ENCODE measurements at regions not wholly inside any gene's neighbourhood (a gene's known extent, or its start where the extent isn't known, plus 50 kb on each side); places are given as distances from the start of the nearest gene placed in this dataset.
"Not testable (repeated sequence)": the region's sequence is repeated elsewhere in the genome, so short reads cannot be mapped to it uniquely, and the experiment has no call there.

DNA sequence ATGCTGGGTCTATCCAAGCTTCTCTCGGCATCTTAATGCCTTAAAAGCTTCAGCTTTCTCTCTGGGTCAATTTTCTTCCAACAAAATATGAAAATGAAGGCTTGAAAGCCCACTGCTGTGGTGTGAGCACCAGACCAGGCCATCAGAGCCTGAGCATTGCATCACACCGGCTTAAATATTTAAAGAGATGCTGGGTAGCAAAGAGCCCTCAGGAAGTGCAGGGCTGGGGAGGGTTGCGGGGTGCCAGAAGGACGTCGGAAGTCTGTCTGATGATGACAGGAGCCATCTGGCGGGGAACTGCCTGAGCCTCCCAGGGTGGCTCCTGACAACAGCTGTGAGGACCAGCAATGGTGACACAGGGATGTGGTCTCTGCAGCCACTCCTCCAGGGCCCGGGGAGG, 185.5 kb downstream of the OLFM1 start:
- DNase-seq (ENCODE audit: low read depth in 2 of 2), result no peak

GRCh38 chr9:135275163-135275562, 187.7 kb downstream of the OLFM1 start:
- no peak for DNase-seq (ENCODE audit: low read depth in 2 of 2)

- no peak for DNase-seq (ENCODE audit: low read depth in 2 of 2)
Measured at GRCh38 chr9:135275571-135276289, 188.3 kb downstream of the OLFM1 start.

DNA sequence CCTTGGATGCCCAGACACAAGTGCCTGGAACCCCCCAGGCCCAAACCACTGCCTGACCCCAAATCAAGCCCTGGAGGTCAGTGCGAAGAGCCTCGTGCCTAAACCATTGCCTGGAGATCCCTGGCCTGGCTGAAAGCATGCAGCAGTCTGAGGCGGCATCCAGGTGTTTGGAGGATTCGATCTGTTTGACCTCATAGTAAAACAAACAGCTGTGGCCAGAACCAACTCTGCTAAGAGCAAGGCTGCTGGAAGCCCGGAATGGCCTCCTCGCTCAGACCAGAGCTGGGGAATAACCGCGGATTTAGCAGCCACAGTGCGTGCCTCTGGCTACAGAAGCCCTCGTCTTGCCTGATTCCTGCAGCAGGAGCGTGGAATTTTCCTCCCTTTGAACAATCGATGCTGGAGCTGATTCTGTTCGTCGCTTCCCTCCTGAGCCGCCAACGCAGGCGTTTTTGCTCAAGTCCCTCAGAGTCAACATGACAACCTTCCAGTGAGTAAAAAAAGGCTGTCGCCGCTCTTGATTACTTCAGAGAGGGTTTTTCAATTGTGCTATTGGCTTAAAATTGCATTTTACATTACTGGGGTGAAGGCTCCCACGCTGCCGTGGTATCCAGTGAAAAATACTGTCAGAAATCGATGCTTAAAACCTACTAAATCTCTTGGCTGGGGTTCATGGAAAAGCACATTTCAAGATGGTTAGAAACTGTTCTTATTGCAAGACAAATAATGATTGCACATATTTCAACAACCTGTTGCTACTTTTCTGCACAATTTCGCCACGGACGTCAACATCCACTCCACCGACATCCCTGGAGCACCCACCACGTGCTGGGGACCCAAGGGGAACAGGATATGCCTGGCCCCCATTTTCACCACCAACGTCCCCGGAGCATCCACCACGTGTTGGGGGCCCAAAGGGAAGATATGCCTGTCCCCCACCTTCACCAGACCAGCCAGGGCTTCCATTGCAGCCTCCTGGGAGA, 190.0 kb downstream of the OLFM1 start:
- no peak for DNase-seq (ENCODE audit: low read depth in 2 of 2)

DNA sequence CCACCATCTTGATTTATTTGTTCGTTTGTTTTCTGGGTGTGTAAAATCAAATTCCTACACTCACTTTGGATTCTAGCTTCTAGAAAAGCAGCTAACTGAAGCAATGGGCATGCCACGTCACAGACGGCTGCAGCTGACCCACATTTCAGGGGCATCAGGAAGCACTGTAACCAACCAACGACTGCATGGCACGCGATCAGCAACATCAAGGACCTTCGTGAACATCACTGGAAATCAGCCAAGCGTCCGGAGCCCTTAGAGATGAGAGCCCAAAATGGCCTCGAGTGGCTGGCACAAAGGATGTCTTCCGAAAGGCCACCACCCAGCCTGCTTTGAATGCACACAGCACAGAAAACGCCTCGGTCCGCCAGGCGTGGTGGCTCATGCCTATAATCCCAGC, 191.1 kb downstream of the OLFM1 start:
- no peak for DNase-seq (ENCODE audit: low read depth in 2 of 2)

- no peak for DNase-seq (ENCODE audit: low read depth in 2 of 2)
Measured at GRCh38 chr9:135279385-135279784, 191.9 kb downstream of the OLFM1 start.

GRCh38 chr9:135279834-135280393, 192.4 kb downstream of the OLFM1 start:
- no peak for DNase-seq (ENCODE audit: low read depth in 2 of 2)

DNA sequence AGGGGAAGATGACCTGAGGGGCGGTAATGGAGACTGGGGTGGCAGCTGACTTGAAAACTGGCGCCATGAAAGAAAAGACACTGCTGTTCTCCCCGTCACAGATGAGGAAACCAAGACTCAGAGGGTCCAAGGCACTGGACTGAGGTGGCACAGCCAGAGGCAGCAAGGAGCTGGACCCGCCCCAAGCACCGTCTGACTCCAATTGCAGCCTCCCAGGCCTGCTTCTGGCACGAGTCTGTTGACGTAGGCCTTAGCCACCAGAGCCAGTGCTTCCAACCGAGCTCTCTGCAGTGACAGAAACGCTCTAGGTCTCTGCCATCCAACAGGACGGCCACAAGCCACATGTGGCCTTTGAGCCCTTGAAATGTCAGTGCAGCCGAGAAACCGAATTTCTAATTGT, 193.2 kb downstream of the OLFM1 start:
- no peak for DNase-seq (ENCODE audit: low read depth in 2 of 2)

DNA sequence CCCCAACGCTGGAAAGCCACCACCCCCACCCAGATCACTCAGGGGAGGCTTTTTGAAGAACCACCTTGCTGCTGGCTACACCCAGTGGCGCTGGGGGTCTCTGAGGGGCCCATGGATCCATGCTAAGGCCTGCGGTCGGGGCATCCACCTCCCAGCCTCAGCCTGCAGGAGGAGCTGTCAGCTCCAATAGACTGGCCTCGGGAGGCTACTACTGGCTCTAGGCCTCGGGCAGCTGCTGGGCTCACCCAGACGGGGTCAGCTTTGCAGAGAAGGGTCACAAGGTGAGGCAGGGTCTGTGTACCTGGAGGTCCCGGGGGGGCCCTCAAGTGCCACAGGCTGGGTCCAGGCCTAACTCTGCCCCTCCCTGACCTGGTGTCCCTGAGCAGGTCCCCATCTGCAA, 193.7 kb downstream of the OLFM1 start:
- DNase-seq (ENCODE audit: low read depth in 2 of 2), result no peak

DNA sequence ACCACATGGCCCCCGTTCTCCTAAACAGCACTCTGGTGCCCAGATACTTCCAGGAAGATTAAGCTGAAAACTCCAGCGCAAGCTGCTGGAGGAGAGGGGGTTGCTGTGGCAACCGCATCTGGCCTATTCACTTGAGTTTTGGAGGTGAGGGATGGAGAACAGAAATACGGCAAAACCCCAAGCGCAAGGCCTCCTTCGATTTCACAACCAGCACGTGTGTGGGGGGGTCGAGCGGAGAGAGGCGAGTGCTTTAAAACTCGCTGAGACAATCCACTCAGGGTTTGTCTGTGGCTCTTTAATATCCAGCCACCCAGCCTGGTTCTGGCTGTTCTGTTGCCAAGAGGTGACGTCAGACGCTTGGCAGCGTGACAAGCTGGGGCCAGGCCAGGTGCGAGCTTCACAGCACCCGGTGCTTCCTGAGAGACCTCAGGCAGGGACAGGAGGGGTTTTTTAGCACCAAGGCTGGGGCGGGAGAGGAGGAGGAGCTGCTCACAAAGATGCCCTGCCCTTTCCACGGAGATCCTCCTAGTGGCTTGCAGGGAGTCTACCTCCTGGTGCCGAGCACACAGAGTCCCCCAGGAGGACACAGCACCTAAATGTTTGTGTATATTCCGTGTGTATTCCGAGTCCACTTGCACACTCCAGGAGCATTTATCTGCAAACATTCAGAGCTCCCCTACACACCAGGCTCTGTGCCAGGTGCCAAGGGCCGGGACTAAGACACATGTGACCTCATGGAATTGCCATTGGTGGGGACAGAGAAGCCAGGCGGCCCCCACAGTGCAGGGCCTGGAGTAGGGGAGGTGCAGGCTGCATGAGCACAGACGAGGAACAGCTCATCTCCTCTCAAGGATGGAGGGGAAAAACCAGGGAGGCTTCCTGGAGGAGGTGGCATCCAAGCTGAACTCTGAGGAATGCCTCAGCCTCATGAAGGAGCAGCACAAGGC, 194.6 kb downstream of the OLFM1 start:
- no peak for DNase-seq (ENCODE audit: low read depth in 2 of 2)

GRCh38 chr9:135282808-135283207, 195.3 kb downstream of the OLFM1 start:
- no peak for DNase-seq (ENCODE audit: low read depth in 2 of 2)

GRCh38 chr9:135283671-135284070, 195.9 kb upstream of the PPP1R26 start:
- DNase-seq (ENCODE audit: low read depth in 2 of 2), result no peak

- DNase-seq (ENCODE audit: low read depth in 2 of 2), result no peak
Measured at GRCh38 chr9:135284386-135285134, 195.0 kb upstream of the PPP1R26 start.

DNA sequence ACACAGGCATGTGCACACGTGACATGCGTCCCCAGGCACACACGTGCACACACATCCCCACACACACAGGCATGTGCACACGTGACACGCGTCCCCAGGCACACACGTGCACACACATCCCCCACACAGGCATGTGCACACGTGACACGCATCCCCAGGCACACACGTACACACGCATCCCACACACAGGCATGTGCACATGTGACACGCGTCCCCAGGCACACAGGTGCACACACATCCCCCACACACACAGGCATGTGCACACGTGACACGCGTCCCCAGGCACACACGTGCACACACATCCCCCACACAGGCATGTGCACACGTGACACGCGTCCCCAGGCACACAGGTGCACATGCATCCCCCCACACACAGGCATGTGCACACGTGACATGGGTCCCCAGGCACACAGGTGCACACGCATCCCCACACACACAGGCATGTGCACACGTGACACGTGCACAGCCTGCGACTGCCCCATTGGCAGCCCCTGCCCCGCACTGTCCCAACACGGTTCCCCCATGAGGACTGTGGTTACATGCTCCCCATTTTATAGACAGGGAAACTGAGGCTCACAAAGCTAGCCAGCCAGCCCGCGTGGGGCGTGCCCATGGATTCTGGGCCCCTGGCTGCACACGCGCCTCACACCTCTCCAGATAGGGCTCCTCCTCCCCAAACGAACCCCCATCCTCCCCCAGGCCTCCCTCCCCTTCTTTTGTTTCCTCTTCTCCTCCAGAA, 193.2 kb upstream of the PPP1R26 start:
- DNase-seq (ENCODE audit: low read depth in 2 of 2), result not testable (repeated sequence)

DNA sequence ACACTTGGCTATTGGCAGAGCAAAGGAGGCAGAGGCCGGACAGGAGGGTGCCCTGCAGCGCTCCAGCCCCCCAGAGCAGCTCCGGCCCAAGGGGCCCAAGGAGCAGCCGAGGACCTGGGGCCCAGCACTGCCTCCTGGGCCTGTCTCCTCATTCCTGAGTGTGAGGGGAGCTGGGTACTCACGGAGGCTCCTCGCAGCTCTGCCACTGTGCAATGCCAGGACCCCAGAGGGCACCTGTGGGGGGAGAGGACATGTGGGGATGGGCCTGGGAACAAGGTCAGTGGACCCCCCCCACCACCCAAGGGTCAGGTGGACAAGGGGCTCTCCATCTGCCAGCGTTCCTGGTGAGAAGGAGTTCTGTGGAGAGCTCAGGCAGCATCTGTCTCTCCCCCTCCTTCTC, 192.6 kb upstream of the PPP1R26 start:
- DNase-seq (ENCODE audit: low read depth in 2 of 2), result no peak

GRCh38 chr9:135287627-135288026, 192.0 kb upstream of the PPP1R26 start:
- no peak for DNase-seq (ENCODE audit: low read depth in 2 of 2)

DNA sequence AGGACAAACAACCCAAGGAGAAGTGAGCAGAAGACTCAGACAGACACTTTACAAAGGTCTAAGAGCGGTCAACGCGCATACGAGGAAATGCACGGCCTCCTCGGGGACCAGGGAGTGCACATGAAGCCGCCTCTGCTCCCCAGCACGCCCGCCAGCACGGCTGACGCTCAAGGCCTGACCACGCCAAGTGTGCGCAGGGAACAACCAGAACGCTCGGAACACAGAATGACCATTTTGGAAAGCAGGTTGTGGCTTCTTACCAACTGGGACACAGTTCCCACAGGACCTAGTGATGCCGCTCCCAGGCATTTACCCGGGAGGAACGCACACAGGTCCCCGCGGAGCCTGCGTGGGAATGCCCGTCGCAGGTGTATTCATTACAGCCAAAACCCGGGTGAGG, 191.5 kb upstream of the PPP1R26 start:
- DNase-seq (ENCODE audit: low read depth in 2 of 2), result no peak

GRCh38 chr9:135289081-135289491, 190.5 kb upstream of the PPP1R26 start:
- no peak for DNase-seq (ENCODE audit: low read depth in 2 of 2)

- DNase-seq (ENCODE audit: low read depth in 2 of 2), result no peak
Measured at GRCh38 chr9:135290086-135290485, 189.5 kb upstream of the PPP1R26 start.

- no peak for DNase-seq (ENCODE audit: low read depth in 2 of 2)
Measured at GRCh38 chr9:135290566-135290965, 189.0 kb upstream of the PPP1R26 start.
